ENCODE measurements at regions not wholly inside any gene's neighbourhood (a gene's known extent, or its start where the extent isn't known, plus 50 kb on each side); places are given as distances from the start of the nearest gene placed in this dataset.

- H3K4me3 ChIP-seq (ENCODE audit: low read depth, low read length) = no peak overlapping the region
- no peak overlapping the region for H3K4me2 ChIP-seq (ENCODE audit: low read length)
- no peak overlapping the region for H2AFZ ChIP-seq
- no peaks in the 10 kb centered on the region for H3K36me3 ChIP-seq (ENCODE audit: control insufficient read depth, insufficient read depth, low read length)
- H3K9me3 ChIP-seq (ENCODE audit: control insufficient read depth, low read length) = no peaks in the 10 kb centered on the region
- no peaks in the 10 kb centered on the region for H3K27me3 ChIP-seq (ENCODE audit: control insufficient read depth, insufficient read depth, low read length)
- no peaks in the 10 kb centered on the region for H3K4me1 ChIP-seq
- no peak overlapping the region for H3K9ac ChIP-seq
- no peak for TF ChIP-seq CTCF (IDR thresholded peaks at IDR 0.05)
- H3K27ac ChIP-seq = no peak overlapping the region
- no peaks in the 10 kb centered on the region for H3K79me2 ChIP-seq
Observed at GRCh38 chr2:237158194-237158593, 72.5 kb downstream of the COPS8 start.

GRCh38 chr2:237159006-237159911 lies 73.6 kb downstream of the COPS8 start:
- Histone ChIP-seq H3K9me3 (ENCODE audit: control insufficient read depth, low read length) (no peaks in the 10 kb centered on the region), H3K27me3 (ENCODE audit: control insufficient read depth, insufficient read depth, low read length) (no peaks in the 10 kb centered on the region), H2AFZ (no peak overlapping the region), H3K36me3 (ENCODE audit: control insufficient read depth, insufficient read depth, low read length) (no peaks in the 10 kb centered on the region), H3K79me2 (no peaks in the 10 kb centered on the region), H3K4me3 (ENCODE audit: low read depth, low read length) (no peak overlapping the region), H3K4me2 (ENCODE audit: low read length) (no peak overlapping the region), H3K9ac (no peak overlapping the region), H3K4me1 (no peaks in the 10 kb centered on the region), H3K27ac (no peak overlapping the region)
- TF ChIP-seq CTCF (IDR thresholded peaks at IDR 0.05) = no peak

- no peaks in the 10 kb centered on the region for H3K9me3 ChIP-seq (ENCODE audit: control insufficient read depth, low read length)
- H2AFZ ChIP-seq = no peak overlapping the region
- TF ChIP-seq CTCF (IDR thresholded peaks at IDR 0.05) = no peak
- no peak overlapping the region for H3K4me3 ChIP-seq (ENCODE audit: low read depth, low read length)
- no peak overlapping the region for H3K4me2 ChIP-seq (ENCODE audit: low read length)
- no peaks in the 10 kb centered on the region for H3K27me3 ChIP-seq (ENCODE audit: control insufficient read depth, insufficient read depth, low read length)
- H3K9ac ChIP-seq = no peak overlapping the region
- no peak overlapping the region for H3K27ac ChIP-seq
- H3K4me1 ChIP-seq = no peaks in the 10 kb centered on the region
- no peaks in the 10 kb centered on the region for H3K79me2 ChIP-seq
- no peaks in the 10 kb centered on the region for H3K36me3 ChIP-seq (ENCODE audit: control insufficient read depth, insufficient read depth, low read length)
Observed at GRCh38 chr2:237160271-237160919, 74.7 kb downstream of the COPS8 start.

- H3K4me1 ChIP-seq = no peaks in the 10 kb centered on the region
- no peaks in the 10 kb centered on the region for H3K79me2 ChIP-seq
- no peak overlapping the region for H3K27ac ChIP-seq
- no peak overlapping the region for H3K4me3 ChIP-seq (ENCODE audit: low read depth, low read length)
- no peaks in the 10 kb centered on the region for H3K27me3 ChIP-seq (ENCODE audit: control insufficient read depth, insufficient read depth, low read length)
- H2AFZ ChIP-seq = no peak overlapping the region
- no peak overlapping the region for H3K4me2 ChIP-seq (ENCODE audit: low read length)
- no peaks in the 10 kb centered on the region for H3K36me3 ChIP-seq (ENCODE audit: control insufficient read depth, insufficient read depth, low read length)
- no peaks in the 10 kb centered on the region for H3K9me3 ChIP-seq (ENCODE audit: control insufficient read depth, low read length)
- no peak overlapping the region for H3K9ac ChIP-seq
- TF ChIP-seq CTCF (IDR thresholded peaks at IDR 0.05) = no peak
Observed at GRCh38 chr2:237161189-237161588, 75.5 kb downstream of the COPS8 start.
